ENCODE measurements at regions not wholly inside any gene's neighbourhood (a gene's known extent, or its start where the extent isn't known, plus 50 kb on each side); places are given as distances from the start of the nearest gene placed in this dataset.

- H3K36me3 ChIP-seq (ENCODE audit: insufficient read depth, low read length): no peaks in the 10 kb centered on the region
- H3K9ac ChIP-seq (ENCODE audit: low read length): no peak overlapping the region
- no peaks in the 10 kb centered on the region for H3K9me2 ChIP-seq (ENCODE audit: insufficient read depth, low read length)
- H4K20me1 ChIP-seq (ENCODE audit: insufficient read depth): no peaks in the 10 kb centered on the region
- H3K4me2 ChIP-seq (ENCODE audit: low read length): no peak overlapping the region
- H3K9me3 ChIP-seq (ENCODE audit: low read length): no peaks in the 10 kb centered on the region
- no peaks in the 10 kb centered on the region for H3K27me3 ChIP-seq (ENCODE audit: insufficient read depth, low read depth, low read length)
- H2AFZ ChIP-seq (ENCODE audit: low read depth, low read length): no peak overlapping the region
- no peaks in the 10 kb centered on the region for H3K79me2 ChIP-seq (replicated peaks; ENCODE audit: insufficient read depth, low read length)
- no peaks in the 10 kb centered on the region for H3F3A ChIP-seq (ENCODE audit: insufficient read depth, low read length, poor library complexity, severe bottlenecking)
- no peak overlapping the region for H3K27ac ChIP-seq (ENCODE audit: low read length)
- H3K4me3 ChIP-seq (ENCODE audit: low read length): no peak overlapping the region
- TF ChIP-seq SMC3 (conservative IDR thresholded peaks at IDR 0.05; ENCODE audit: poor library complexity) (no peak), POLR2AphosphoS5 (IDR thresholded peaks at IDR 0.05) (no peak), EZH2 (IDR thresholded peaks at IDR 0.05; ENCODE audit: borderline replicate concordance, insufficient read depth, low read length, poor library complexity, severe bottlenecking) (no peak), CTCF (IDR thresholded peaks at IDR 0.05; ENCODE audit: poor library complexity, severe bottlenecking) (no peak), TAF1 (IDR thresholded peaks at IDR 0.05; ENCODE audit: low read depth) (no peak), REST (IDR thresholded peaks at IDR 0.05; ENCODE audit: borderline replicate concordance) (no peak), MXI1 (conservative IDR thresholded peaks at IDR 0.05; ENCODE audit: poor library complexity, severe bottlenecking) (no peak), EP300 (conservative IDR thresholded peaks at IDR 0.05; ENCODE audit: poor library complexity, severe bottlenecking) (no peak), RAD21 (conservative IDR thresholded peaks at IDR 0.05) (no peak)
These were observed 615.4 kb upstream of the MAN1A1 start for GRCh38 chr6:119965008-119965407.

GRCh38 chr6:119962505-119962904, 612.9 kb upstream of the MAN1A1 start:
- no peak overlapping the region for H3K9ac ChIP-seq (ENCODE audit: low read length)
- H4K20me1 ChIP-seq (ENCODE audit: insufficient read depth): no peaks in the 10 kb centered on the region
- TF ChIP-seq REST (IDR thresholded peaks at IDR 0.05; ENCODE audit: borderline replicate concordance): no peak
- TF ChIP-seq RAD21 (conservative IDR thresholded peaks at IDR 0.05): no peak
- TF ChIP-seq TAF1 (IDR thresholded peaks at IDR 0.05; ENCODE audit: low read depth): no peak
- TF ChIP-seq POLR2AphosphoS5 (IDR thresholded peaks at IDR 0.05): no peak
- TF ChIP-seq CTCF (IDR thresholded peaks at IDR 0.05; ENCODE audit: poor library complexity, severe bottlenecking): no peak
- TF ChIP-seq EZH2 (IDR thresholded peaks at IDR 0.05; ENCODE audit: borderline replicate concordance, insufficient read depth, low read length, poor library complexity, severe bottlenecking): no peak
- no peak for TF ChIP-seq MXI1 (conservative IDR thresholded peaks at IDR 0.05; ENCODE audit: poor library complexity, severe bottlenecking)
- TF ChIP-seq EP300 (conservative IDR thresholded peaks at IDR 0.05; ENCODE audit: poor library complexity, severe bottlenecking): no peak
- no peak for TF ChIP-seq SMC3 (conservative IDR thresholded peaks at IDR 0.05; ENCODE audit: poor library complexity)
- no peaks in the 10 kb centered on the region for H3K36me3 ChIP-seq (ENCODE audit: insufficient read depth, low read length)
- H3K27ac ChIP-seq (ENCODE audit: low read length): no peak overlapping the region
- no peaks in the 10 kb centered on the region for H3K9me3 ChIP-seq (ENCODE audit: low read length)
- no peaks in the 10 kb centered on the region for H3K27me3 ChIP-seq (ENCODE audit: insufficient read depth, low read depth, low read length)
- no peak overlapping the region for H2AFZ ChIP-seq (ENCODE audit: low read depth, low read length)
- H3K4me3 ChIP-seq (ENCODE audit: low read length): no peak overlapping the region
- H3K79me2 ChIP-seq (replicated peaks; ENCODE audit: insufficient read depth, low read length): no peaks in the 10 kb centered on the region
- H3K9me2 ChIP-seq (ENCODE audit: insufficient read depth, low read length): no peaks in the 10 kb centered on the region
- H3F3A ChIP-seq (ENCODE audit: insufficient read depth, low read length, poor library complexity, severe bottlenecking): no peaks in the 10 kb centered on the region
- no peak overlapping the region for H3K4me2 ChIP-seq (ENCODE audit: low read length)

Data from neural cell (in vitro differentiated cells).